ENCODE measurements at regions not wholly inside any gene's neighbourhood (a gene's known extent, or its start where the extent isn't known, plus 50 kb on each side); places are given as distances from the start of the nearest gene placed in this dataset.

DNA sequence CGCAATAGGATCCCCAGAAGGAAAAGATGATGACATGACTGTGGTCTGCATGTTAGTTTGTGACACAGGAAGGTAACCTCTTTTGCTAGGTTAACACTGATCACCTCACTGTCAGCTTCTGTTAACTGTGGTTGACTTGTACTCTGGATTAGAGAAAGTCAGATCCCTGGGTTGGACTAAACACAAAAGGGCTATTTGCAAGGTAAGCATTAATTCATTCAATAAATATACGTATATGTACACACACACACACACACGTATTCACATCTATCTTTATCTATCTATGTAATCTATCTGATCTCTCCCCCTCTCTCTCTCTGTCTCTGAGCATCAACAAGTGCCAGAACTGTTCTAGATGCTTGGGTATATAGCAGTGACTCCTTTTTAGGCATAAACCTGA, 136.1 kb upstream of the SNX19 start:
- DNase-seq (ENCODE audit: low spot score) = no peak

DNA sequence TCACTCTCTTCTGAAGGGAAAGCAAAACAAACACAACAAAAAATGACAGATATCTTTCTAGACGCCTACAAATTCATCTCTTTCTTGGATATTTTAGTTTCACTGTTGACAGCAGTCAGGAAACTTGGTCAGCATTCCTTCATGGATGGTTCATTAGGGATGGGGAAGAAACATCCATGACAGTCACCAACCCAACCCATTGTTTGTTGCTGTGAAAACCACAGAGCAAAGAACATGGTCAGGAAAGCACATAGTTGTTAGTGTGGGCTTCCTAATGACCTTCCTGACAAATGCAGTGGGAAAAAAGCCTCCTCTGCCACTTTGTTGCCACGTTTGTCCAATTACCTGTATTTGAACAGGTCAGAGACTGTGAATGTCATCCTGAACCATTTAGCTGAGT, 139.8 kb upstream of the SNX19 start:
- no peak for DNase-seq (ENCODE audit: low spot score)

DNA sequence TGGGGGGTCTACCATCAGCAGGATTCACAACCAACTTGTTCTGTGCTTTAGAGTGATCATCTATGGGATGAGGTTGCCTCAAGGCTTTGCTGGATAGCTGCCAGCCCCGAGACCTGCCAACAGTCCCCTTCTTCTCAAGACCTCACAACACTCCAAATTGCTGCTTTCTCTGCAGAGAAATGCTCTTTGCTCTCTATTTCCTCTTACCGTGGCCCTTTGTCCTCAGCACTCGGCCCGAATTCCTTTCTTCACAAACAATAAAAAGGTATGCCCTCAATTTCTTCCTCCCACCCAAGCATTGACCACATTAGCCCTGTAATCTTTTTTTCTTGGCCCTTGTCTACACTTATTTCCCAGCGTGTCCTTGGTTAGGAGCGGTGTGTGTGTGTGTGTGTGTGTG, 147.4 kb upstream of the SNX19 start:
- no peak for DNase-seq (ENCODE audit: low spot score)

DNA sequence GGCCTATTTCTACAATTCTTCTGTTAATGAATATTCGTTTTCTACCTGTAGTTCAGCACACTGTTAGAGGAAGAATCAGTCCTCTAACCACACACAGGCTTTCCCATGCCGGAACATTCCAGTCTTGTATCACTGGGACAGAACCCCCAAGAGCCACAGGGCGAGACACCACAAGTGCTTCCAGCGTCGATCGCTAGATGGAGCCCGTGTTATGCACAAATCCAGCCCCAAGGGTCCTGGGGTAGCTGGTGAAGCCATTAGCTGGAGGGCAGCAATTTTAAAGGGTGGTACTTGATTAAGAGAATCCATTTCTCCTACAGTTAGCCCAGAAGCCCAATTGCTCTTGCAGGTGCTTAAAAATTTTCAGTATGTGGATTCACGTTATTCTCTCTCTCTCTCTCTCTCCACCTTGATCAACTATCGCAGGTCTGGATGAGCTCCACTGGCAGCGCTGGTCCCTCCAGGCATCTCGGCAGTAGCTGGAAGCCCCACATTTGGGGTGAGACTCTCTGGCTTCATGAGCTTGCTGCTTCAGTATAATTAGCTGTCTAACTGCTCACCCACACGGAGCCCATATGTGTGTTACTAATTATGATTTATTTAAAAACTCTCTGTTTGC, 148.2 kb upstream of the SNX19 start:
- peak; percentile 74 for DNase-seq (ENCODE audit: low spot score)

DNA sequence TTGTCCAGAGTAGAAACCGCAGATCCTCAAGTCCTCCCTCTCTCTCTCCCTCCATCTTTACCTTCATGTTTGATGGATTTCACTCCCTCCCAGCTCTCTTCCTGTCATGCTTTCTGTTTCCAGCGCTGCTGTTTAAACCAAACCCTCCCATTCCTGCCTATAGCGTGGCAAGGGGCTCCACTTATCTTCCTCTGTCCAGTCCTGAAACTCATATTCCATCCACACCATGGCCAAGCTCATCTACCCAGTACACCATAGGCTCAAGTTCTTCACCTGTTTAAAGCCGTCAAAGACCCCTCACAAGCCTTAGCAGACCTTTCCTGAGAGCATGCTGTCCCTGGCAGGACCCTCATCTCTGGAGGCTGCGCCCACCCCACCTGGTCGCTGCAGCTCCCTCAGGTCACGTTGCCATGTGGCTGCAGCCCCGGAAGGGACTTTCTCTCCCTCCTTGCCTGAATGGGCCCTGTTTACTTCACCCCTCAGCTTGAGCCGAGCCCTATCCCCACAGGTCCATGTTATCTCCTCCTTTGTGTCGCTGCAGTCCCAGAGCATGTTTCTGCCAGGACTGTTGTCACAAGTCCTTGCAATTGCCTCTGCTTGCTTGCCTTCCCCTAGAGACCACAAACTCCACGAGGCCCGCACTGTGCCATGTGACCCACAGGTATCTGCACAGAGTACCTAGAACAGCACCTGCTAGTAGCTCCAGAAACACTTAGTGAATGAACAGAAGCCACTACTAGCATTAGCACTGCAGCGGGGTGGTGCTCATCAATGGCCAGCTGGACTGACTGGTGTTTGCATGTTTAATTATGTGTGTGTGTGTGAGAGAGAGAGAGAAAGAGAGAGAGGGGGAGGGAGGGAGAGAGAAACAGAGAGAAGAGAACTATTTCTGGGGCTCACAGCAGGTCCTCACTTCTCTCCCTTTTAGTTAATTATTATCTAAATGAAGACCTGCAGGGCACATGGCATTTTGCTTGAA, 149.4 kb upstream of the SNX19 start:
- DNase-seq (ENCODE audit: low spot score) = no peak

DNA sequence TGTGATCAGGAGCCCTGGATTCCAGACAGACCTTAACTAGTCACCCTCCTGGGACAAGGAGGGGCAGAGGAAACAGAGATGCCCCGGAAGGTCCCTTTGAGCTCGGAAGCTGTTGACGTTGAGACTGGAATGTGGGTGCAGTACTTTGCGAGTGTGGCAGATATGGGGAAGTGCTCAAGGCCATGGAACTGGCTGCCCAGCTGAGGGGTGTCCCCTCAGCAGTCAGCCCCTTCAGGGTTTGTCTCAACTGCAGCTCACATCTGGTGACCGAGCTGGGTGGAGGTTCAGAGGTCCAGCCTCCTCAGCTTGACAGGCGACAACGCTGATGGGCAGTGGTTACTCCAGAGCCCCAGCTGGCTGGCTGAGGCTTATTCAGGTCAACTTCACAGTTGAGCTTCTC, 150.3 kb upstream of the SNX19 start:
- no peak for DNase-seq (ENCODE audit: low spot score)

DNA sequence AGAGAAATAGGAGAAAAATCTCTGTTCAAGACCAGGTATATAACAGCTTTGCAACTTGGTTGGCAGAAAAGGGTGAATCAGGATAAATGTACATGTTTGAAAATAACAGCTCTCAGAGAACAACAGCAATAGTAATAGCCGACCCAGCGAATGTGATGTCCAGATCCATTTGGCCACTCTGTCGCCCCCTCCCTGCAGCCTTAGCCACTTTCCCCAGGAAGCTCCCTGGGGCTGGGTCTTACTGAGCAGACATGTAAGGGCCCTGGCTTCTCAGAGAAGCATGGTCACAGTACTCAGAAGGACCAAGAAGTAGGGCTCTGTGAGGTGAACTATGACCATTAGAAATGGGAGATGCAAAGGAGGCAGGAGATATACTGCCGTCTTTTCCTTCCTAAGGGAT, 154.1 kb upstream of the SNX19 start:
- DNase-seq (ENCODE audit: low spot score) = no peak

DNA sequence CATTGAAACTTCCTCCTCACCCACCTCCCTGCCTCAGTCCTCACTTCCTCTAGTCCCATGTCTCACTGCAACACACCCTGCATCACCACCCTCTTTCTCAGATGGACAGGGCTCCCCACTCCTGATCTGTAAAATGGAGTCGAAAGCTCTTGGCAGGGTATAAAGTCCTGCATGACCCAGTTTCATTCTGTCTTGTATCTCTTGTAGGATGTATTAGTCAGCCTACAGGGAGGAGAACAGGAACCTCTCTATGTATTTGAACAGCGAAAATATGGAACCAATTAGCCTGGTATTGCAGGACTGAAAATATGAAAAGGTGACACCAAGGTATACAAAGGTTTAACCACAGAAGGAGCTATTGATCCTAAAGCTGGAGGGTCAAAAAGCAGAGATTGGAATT, 156.9 kb upstream of the SNX19 start:
- DNase-seq (ENCODE audit: low spot score) = no peak

DNA sequence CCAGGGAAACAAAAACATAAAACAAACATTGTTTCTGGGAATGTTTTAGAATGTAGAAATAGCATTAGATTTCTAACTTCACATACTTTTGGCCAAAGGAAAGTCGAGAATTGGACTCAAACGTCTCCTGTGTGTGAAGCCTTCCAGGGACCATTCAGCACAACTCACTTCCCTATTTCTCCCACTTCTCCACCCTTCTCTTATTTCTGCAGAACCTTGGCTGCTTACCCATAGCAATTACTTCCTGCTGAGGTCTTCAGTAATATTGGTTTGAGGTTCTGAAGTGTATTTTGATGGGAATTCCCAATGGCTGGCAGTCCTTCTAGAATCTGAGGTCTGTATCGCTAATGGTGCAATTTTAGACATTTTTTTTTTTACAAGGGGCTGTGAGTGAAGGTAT, 158.3 kb upstream of the SNX19 start:
- no peak for DNase-seq (ENCODE audit: low spot score)

DNA sequence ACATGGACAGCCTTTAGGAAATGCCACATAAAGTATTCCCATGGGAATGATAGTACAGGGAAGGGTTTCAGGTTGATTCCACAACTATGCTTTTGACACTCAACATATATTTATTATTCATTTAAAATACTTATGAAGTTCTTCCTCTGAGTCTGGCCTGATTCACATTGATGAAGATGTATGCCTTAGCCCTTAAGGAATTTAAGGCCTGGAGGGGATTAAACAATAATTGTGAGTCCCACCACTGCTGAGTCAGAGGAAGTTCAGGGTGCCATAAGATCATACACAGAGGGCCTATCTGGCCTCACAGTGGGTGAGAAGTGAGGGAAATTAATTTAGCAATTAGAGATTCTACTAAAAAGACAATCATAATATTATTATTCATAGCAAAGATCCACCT, 161.1 kb upstream of the SNX19 start:
- no peak for DNase-seq (ENCODE audit: low spot score)

DNA sequence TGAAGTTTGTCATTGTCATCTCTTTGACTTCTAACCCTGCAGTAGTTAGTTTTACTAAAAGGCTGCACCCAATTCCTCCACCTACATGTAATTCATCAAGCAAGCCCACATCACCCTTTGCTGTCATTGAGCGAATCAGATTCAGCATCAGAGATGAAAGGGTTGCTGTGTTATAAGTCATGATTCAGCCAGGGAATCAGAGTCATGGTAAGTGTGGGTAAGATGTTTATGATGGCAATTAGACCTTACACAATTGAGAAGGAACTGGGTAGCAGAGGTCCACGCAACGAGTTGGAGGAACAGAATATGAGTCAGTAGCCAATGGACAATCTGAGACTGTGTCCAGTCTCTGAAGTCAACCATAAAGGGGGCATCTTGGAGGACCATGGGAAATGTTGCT, 162.8 kb upstream of the SNX19 start:
- no peak for DNase-seq (ENCODE audit: low spot score)

DNA sequence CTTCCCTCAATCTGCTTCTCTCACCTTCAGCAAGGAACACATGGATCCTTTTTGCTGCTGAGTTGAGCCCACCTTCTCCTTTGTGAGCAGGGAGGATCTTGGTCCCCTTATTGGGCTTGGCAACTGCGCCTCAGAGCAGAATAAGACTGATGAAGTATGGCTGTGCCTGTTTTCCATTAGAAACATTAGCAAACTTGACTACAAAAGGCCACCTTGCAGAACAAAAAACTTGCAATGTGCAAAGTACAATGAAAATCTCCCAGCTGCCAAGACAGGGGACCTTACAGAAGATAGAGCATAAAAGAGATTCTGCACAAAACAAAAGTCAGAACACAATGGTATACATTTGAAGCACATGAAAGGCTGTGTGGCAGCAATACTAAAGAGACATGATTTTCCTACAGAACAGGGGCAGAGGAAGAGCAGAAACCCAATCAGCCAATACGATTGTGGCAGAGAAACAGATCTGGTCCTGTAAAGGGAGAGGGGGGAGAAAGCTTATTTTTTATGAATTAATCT, 173.5 kb upstream of the SNX19 start:
- DNase-seq (ENCODE audit: low spot score) = no peak

DNA sequence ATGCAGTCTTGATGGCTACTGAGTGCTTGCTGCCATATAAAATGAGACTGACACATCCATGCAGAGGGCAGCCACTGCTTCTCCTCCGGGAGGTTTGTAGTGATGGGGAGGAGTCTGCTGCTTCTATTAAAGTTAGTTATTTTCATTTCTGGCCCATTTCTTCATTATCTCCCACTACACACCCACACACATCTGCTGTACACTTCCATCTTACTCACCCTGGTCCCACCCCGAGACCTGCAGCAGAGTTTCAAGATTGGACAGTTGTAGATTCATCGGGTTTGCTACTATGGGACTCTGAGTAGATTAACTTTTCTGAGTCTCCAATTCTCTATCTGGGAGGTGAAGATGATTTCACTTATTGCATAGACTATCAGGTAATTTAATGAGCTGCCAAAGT, 176.2 kb upstream of the SNX19 start:
- DNase-seq (ENCODE audit: low spot score) = no peak

DNA sequence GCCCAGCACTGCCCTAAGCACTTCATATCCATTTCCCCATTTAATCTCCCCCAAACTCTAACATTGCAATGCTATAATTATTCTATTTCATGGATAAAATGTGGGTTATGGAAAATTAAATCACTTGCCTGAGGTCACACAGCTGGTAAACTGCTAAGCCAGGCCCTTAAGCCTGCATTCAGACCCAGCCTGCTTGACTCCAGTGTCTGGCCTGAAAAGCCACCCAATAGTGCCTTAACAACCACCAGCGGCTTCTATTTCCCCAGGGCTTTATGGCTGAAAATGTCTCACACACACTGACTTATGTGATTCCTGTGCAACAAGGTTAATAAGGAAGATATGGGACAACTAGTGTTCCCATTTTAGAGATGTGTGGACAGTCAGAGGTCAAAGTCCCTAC, 178.5 kb upstream of the SNX19 start:
- no peak for DNase-seq (ENCODE audit: low spot score)

DNA sequence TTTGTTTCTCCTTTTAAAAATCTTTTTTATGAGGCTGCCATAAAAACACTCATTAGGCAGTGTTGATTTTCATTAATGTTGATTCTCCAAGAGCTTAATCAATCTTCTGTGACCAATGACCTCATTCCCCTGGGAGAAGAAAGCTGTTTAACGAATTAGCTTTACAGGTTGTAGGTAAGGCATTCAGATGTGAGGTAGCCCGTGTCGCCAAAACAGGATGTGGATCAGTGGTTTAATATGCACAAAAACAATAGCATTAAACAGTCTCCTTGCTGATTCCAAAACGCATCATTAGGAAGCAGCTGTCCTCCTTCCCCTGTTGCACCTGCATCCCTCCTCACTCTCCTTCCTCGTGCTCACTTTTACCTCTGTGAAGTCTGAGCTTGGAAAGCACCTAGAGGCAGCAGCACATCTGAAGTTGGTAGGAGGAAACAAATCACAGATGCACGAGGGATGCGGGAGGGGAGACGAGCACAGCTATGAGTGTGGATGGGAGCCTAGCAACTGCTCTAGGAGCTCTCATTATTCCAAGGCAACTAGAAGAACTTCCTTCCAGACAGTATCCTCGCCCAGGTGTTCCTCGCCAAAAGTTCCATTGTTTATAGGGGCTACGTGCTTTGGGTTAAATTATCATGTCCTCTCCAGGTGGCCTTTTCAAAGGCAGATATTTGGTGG, 179.4 kb upstream of the SNX19 start:
- DNase-seq (ENCODE audit: low spot score) = no peak

DNA sequence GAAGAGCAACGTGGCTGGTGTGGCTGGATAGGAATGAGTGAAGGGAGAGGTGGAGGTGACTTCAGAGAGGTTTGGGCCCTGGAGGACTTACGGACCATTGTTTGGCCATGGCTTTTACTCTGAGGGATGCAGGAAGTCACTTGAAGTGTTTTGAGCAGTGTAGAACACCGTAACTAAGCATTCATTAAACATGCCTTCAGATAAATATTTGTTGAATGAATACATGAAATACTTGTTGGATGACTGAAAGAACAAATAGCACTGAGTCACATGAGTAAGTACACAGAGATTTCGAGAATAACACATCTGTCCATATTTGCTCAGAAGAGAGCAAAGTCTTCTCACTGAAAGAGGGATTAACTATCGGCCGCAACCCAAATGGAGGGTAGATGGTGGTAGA, 182.7 kb upstream of the SNX19 start:
- DNase-seq (ENCODE audit: low spot score) = no peak

DNA sequence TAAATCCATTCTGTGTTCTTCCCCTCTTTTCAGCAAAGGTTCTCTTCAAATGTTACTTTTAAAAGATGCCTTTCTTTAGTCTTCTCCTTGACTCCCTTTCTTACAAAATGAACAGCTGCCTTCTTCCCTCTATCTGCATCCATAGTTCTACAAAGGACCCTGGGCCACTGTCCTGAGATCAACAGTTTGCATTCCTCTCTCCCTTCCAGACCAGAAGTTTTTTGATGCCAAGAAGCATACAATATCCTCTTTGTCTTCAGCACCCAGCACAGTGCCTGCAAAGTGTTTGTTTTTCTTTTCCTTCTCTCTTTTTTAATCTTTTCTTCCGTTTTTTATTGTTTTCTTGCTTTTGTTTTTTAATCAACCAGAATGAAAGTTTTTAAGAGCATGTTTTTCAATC, 183.5 kb upstream of the SNX19 start:
- peak; percentile 51 for DNase-seq (ENCODE audit: low spot score)

DNA sequence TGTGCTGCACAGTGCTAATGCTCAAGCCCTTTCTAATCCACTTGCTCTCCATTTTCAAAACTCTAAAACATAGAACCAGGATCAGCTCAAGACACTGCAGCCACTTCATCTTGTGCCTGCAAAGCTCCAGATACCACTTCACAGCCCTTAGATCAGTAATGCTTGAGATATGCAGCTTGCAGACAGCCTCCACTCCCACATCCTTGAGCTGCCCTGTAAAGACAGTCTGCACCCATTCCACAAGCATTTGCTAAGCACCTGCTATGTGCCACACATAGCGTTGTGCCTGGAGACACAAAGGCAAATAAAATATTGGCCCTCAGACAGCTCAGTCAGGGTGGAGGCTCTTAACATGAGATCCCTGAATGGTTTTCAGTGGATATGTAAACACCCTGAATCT, 192.5 kb upstream of the SNX19 start:
- DNase-seq (ENCODE audit: low spot score) = no peak

DNA sequence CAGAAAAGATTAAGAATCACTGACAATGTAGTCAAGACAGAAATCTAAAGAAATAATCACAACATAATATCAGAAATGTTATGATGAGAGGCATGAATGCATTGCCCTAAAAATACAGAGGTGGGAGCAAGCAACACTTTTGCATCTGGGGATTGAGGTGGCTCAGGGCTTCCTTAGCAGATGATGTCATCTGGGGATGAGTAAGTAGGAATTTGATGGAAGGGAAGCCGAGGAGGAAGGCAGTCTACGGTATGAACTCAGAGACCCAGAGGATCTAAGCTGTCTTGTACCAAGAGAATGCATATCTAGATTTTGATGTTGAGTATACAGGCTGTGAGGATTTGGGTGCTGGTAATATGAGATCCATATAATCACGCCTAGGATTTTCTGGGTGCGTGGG, 193.0 kb upstream of the SNX19 start:
- DNase-seq (ENCODE audit: low spot score) = no peak

DNA sequence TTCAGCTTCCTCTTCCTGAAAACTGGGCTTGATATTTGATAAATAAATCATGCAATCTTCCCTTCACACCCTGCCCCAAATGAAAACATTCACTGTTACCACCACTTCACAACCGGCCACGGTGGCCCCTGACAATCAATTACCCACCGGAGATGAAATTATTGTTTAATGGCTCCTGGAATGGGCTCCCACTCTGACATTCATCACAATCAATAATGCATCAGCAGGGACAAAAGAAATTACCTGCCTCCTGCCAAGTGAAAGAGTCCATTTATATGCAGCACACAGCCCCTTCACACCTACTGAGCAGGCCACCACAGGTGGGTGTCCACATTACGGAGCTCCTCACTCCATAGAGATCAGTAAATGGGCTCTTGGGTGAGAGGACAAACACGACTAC, 193.5 kb upstream of the SNX19 start:
- DNase-seq (ENCODE audit: low spot score) = no peak

DNA sequence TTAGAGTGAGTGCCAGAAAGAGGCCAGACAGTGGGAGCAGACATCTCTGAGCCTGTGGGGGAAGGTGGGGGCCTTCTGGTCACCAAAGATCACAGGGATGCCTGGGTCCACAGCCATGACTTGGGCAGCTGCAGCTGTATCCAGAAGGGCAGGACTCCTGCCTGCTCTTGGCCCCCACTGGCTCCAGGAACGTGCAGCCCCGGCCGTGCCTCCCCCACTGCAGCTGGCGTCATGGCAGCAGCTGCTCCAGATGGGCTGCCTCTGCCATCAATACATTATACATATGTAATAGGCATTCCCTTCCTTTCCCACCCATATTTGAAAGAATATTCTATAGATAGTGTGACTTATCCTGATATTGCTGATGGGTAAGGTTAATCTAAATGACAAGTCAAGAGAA, 195.5 kb upstream of the SNX19 start:
- DNase-seq (ENCODE audit: low spot score) = no peak

DNA sequence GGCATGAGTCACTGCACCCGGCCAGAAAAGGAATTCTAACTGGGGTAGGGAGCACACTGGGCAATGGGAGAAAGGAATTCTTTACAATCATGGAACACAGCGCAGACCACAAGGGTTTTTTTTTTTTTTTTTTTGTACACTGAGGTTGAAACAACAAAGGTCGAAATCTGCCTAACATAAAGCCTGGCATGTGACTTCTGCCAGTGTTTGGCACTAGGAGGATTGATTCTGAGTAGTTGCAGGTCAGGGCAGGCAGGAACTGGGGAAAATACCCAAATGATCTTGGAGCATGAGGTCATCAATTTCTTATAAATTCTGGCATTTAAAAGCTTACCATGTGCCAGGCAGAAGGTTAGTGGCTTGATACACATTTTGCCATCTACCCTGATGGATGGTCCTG, 202.0 kb upstream of the SNX19 start:
- DNase-seq (ENCODE audit: low spot score) = no peak

Measured in globus pallidus (tissue), 1 donor.